GM12873 (cell line): ENCODE measurements at regions not wholly inside any gene's neighbourhood (a gene's known extent, or its start where the extent isn't known, plus 50 kb on each side); places are given as distances from the start of the nearest gene placed in this dataset.

Experiments
- TF ChIP-seq, protein P1 (sequence below): IDR thresholded peaks from 2 replicates; pipeline ENCODE4 v1.5.1; 2012; ENCODE audit warnings: low read depth, mild to moderate bottlenecking, moderate library complexity, low read length, control low read depth; ENCODE audit not compliant: insufficient read depth; ENCODE audit errors: missing control alignments

GRCh38 chr2:79453918-79454317, 58.9 kb upstream of the CTNNA2 start:
- TF ChIP-seq, protein P1, sequence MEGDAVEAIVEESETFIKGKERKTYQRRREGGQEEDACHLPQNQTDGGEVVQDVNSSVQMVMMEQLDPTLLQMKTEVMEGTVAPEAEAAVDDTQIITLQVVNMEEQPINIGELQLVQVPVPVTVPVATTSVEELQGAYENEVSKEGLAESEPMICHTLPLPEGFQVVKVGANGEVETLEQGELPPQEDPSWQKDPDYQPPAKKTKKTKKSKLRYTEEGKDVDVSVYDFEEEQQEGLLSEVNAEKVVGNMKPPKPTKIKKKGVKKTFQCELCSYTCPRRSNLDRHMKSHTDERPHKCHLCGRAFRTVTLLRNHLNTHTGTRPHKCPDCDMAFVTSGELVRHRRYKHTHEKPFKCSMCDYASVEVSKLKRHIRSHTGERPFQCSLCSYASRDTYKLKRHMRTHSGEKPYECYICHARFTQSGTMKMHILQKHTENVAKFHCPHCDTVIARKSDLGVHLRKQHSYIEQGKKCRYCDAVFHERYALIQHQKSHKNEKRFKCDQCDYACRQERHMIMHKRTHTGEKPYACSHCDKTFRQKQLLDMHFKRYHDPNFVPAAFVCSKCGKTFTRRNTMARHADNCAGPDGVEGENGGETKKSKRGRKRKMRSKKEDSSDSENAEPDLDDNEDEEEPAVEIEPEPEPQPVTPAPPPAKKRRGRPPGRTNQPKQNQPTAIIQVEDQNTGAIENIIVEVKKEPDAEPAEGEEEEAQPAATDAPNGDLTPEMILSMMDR, result no peak

DNA sequence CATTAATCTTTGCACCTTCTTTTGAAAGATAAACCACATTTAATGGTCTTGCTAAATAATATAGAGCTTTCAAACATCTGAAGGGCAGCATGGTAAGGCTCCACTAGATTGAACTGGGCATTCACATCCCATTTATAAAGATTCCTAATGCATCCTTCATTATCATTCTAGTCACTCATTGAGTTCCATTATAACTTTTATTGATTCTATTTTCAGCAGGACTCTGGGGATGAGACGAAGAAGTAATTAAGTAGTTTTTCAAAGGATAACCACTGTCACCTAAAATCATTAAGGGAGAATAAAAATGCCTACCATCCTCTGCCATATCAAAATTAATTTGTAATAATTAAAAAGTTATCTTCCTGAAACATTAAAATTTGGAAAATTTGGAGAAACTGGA, 60.2 kb upstream of the CTNNA2 start:
- TF ChIP-seq, protein P1, result no peak

- TF ChIP-seq, protein P1, result no peak
Measured at GRCh38 chr2:79447463-79447862, 65.4 kb upstream of the CTNNA2 start.

DNA sequence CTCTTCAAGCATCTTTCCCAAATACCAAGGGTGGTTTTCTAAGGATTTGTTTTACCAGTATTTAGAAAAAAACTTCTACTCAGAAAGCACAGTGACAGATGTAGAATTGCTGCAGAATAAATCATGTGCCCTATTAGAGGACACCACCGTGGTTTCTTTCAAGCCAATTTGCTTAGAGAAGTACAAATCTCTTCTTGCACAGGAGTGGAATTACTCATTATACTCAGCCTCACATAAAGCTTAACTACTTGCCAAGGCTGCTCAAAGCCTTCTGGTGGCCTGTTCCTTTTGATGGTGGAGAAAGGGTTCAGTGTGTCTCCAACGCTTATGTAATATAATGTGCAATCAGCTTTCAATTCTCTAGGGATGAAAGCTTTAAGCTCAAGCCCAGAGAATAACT, 66.5 kb upstream of the CTNNA2 start:
- TF ChIP-seq, protein P1, result no peak

DNA sequence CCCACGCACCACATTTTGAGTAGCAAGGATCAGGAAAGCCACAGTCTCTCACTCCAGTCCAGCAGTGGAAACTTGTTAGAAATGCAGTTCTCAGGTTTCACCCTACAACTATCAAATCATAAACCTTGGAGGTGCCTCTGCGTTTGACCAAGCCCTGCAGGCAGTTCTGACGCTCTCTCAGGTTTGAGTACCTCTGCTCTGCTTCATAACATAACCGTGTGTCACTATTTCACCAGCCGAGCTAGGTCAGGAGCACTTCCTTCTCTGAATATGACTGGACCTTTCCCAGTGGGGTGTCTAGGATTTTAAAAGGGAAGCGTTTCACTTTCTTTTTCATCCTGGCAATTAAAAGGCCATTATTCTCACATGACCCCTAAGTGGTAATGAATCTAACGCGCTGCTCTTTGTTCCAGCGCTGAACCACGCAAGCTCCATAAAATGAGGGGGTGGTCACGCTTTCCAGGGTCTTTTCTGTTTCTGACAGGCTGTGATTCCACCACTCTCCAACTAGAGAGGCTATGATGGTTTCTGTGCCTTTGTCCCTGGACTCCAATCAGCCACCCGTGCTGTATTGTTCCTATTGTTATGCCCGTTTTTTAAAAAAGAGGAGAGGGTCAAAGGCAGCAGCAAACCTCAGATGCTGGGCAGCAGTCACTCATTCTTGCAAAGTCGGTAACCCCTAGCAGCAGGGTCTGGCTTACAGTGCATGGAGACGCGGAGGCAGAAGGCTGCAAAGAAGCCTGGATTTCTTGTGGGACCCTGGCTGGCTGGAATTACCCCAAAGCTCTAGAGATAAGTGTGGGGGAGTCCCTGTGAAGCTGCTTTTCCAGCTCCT, 75.2 kb upstream of the CTNNA2 start:
- TF ChIP-seq, protein P1, result no peak

- TF ChIP-seq, protein P1, result no peak
Measured at GRCh38 chr2:79434362-79434761, 78.5 kb upstream of the CTNNA2 start.

GRCh38 chr2:79432731-79433146, 80.1 kb upstream of the CTNNA2 start:
- TF ChIP-seq, protein P1, result no peak
